ENCODE measurements at regions not wholly inside any gene's neighbourhood (a gene's known extent, or its start where the extent isn't known, plus 50 kb on each side); places are given as distances from the start of the nearest gene placed in this dataset.

DNA sequence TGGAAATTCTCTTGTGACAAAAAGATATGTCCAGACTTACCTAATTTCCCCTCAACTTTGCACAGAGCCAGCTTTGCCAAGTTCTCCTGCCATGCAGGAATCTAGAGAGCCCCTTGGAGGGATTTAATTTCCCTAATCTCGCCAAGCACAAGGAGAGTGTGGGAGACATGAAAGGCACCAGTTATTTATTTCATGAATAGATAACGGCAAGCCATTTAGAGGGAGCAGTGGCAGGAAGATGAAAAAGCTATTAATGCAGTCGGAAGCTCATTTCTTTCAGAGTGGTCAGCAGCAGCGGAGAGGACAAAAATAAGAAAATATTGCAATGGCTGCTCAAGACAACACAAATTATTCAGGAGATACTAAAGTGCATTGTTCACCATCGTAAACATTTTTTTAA lies 150.9 kb upstream of the WSCD2 start:
- no peak for TF ChIP-seq ZNF274 (IDR thresholded peaks at IDR 0.05; ENCODE audit: low read depth, low read length)
- no peak overlapping the region for H3K4me3 ChIP-seq (ENCODE audit: low read length)

DNA sequence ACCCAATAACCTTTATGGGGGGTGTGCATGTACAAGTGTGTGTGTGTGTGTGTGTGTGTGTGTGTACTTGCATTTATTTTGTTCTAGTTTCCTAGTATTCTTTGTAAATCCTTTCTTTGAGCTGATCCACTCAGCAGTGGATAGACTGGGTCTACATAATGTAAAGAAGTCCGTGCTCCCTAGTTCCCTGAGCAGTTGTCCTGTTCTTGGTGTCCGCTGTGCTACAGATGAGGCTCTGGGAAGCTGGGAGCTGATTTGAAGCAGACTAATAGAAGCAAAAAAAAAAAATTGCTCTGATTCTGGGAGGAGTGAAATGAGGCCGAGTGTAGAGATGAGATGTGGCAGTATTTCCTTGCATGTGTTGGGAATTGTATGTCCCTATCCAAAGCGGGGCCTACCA lies 150.4 kb upstream of the WSCD2 start:
- H3K4me3 ChIP-seq (ENCODE audit: low read length) = no peak overlapping the region
- TF ChIP-seq ZNF274 (IDR thresholded peaks at IDR 0.05; ENCODE audit: low read depth, low read length) = no peak

GRCh38 chr12:107983756-107984472 lies 145.2 kb upstream of the WSCD2 start:
- TF ChIP-seq ZNF274 (IDR thresholded peaks at IDR 0.05; ENCODE audit: low read depth, low read length) = no peak
- no peak overlapping the region for H3K4me3 ChIP-seq (ENCODE audit: low read length)

DNA sequence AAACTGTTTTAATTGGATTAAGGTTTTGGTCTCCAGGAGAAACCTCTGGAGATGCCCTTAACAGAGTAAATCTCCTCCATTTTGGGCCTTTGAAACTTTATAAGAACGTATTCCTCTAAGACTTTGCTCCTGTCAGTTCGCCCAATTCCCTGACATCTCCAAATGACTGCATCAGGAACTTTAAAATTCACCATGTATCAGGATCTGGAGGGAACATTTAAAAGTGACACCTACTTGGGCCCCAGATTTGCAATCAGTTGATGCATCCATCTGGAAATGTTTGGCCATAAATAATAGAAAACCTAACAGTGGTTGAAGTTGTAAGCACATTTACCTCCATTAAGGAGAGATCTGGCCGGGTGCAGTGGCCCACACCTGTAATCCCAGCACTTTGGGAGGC lies 144.1 kb upstream of the WSCD2 start:
- TF ChIP-seq ZNF274 (IDR thresholded peaks at IDR 0.05; ENCODE audit: low read depth, low read length) = no peak
- no peak overlapping the region for H3K4me3 ChIP-seq (ENCODE audit: low read length)

GRCh38 chr12:107986183-107986582 lies 142.9 kb upstream of the WSCD2 start:
- H3K4me3 ChIP-seq (ENCODE audit: low read length) = no peak overlapping the region
- no peak for TF ChIP-seq ZNF274 (IDR thresholded peaks at IDR 0.05; ENCODE audit: low read depth, low read length)

- no peak for TF ChIP-seq ZNF274 (IDR thresholded peaks at IDR 0.05; ENCODE audit: low read depth, low read length)
- H3K4me3 ChIP-seq (ENCODE audit: low read length) = no peak overlapping the region
Measured at GRCh38 chr12:107990325-107990724, 138.8 kb upstream of the WSCD2 start.

DNA sequence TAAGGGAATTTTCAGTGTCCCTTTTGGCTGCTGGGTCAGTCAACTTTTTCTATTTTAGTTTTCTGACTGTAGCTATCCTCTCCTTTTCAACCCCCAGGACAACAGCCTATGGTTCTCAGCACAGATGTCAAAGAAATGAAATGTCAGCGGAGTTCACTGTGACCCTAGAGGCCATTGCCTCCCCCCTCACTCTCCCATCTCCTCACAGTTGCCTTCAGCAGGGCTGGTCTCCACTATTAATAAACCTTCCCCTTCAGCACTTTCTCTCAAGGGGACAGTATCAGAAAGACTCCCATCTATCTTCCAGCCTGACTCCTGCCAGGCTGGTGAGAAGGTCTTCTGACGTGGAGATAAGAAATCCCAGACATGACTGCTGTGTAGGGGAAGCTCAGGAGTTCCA lies 137.1 kb upstream of the WSCD2 start:
- no peak for TF ChIP-seq ZNF274 (IDR thresholded peaks at IDR 0.05; ENCODE audit: low read depth, low read length)
- no peak overlapping the region for H3K4me3 ChIP-seq (ENCODE audit: low read length)

- H3K4me3 ChIP-seq (ENCODE audit: low read length) = no peak overlapping the region
- TF ChIP-seq ZNF274 (IDR thresholded peaks at IDR 0.05; ENCODE audit: low read depth, low read length) = no peak
Measured at GRCh38 chr12:107992870-107993451, 136.1 kb upstream of the WSCD2 start.

DNA sequence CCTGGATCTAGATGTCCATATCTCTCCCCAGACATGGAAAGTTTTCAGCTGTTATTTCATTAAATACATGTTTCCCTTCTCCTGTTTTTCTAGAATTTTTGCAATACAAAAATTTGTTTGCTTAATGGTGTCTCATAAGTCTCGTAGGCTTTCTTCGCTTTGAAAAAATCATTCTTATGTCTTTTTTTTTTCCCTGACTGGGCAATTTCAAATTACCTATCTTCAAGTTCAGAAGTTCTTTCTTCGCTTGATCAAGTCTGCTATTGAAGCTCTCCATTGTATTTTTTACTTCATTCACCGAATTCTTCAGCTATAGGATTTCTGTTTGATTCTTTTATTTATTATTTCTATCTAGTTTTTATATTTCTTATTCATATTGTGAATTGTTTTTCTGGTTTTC lies 130.2 kb upstream of the WSCD2 start:
- TF ChIP-seq ZNF274 (IDR thresholded peaks at IDR 0.05; ENCODE audit: low read depth, low read length) = no peak
- no peak overlapping the region for H3K4me3 ChIP-seq (ENCODE audit: low read length)

- no peak overlapping the region for H3K4me3 ChIP-seq (ENCODE audit: low read length)
- no peak for TF ChIP-seq ZNF274 (IDR thresholded peaks at IDR 0.05; ENCODE audit: low read depth, low read length)
Measured at GRCh38 chr12:108000111-108000510, 129.0 kb upstream of the WSCD2 start.

- TF ChIP-seq ZNF274 (IDR thresholded peaks at IDR 0.05; ENCODE audit: low read depth, low read length) = no peak
- H3K4me3 ChIP-seq (ENCODE audit: low read length) = no peak overlapping the region
Measured at GRCh38 chr12:108004319-108004718, 124.8 kb upstream of the WSCD2 start.

DNA sequence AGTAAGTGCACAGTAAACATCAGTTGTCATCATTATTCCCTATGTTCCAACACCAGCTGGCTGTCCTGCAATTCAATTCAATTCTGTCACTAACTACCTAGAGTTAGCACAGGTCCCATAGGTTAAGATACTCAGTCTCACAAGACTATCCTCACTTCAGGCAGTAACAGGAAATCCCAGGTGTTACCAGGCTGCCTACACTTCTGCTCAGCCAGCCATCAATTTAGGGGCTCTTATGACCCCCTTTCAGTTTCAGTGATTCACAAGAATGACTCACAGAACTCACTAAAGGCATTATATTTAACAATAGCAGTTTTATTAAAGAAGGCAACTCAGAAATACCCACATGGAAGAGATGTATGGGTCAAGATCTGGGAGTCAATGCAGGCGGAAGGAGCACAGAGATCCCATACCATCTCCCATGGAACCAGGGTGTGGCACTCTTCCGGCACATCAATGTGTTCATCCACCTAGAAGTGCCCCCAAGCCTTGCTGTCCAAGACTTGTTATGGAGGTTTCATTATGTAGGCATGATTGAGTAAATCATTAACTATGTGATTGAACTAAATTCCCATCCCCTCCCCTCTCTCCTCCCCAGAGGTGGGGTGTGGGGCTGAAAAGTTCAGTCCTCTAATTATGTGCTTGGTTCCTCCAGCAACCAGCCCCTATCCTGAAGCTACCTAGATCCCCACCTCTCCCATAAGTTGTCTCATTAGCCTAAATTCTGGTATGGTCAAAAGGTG lies 120.8 kb upstream of the WSCD2 start:
- no peak for TF ChIP-seq ZNF274 (IDR thresholded peaks at IDR 0.05; ENCODE audit: low read depth, low read length)
- no peak overlapping the region for H3K4me3 ChIP-seq (ENCODE audit: low read length)

DNA sequence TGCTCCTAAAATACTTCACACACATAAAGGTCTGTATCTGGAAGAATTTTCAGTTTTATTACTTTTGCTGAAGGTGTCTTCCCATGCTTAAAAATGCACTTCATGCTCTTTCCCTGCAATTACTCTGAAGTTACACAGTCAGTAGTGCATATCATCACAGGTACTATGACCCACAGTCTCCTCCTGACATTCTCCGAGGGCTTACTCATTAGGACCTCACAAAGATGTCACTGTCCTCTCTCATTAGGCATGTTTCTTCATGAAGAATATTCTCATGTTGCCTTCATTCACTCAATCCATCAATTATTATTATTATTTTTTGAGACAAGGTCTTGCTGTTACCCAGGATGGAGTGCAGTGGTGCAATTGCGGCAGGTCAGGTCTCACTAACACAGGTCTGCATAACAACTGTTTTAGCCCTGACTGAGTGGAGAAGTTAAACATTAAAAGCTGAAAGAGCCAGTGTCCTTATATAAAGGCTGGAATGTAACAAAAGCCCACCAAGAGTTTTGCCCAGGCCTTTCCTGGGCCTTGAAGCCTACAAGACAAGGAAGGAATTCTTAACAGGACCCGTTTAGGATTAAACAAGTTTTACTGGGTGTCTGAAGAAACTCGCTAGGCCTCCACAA lies 119.5 kb upstream of the WSCD2 start:
- no peak for TF ChIP-seq ZNF274 (IDR thresholded peaks at IDR 0.05; ENCODE audit: low read depth, low read length)

DNA sequence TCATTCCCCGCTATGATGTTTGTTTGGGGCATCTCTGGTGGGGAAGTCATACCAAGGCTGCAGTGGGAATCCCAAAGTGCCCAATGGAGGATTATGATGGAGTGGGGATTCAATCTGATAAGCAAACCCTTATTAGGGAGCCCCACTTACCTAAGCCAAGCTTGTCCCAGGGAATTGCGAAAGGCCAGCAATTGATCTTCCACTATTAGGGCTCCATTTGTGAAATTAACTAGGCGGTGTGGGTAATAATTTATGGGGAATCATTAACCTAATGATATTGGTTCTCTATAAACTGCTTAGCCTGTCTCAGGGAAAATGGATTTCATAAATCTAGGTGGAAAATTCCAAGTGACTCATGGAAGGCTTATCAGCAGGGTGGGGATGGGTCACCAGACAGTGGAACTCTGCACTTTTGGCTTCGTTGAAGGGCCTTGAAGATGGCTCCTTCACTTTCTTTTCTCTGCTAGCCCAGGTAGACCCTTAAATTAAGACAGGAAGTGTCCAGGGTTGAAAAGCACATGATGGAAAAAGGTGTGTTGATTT lies 113.0 kb upstream of the WSCD2 start:
- H3K4me3 ChIP-seq (ENCODE audit: low read length) = no peak overlapping the region
- TF ChIP-seq ZNF274 (IDR thresholded peaks at IDR 0.05; ENCODE audit: low read depth, low read length) = no peak

More for the DNA sequence above, 119.5 kb upstream of the WSCD2 start:
- H3K4me3 ChIP-seq (ENCODE audit: low read length) = no peak overlapping the region
